Activated T-cell treated with anti-CD3 and anti-CD28 coated beads, Interleukin-2, amount 50 U/mL, for 72 hours (primary cell): ENCODE measurements at regions not wholly inside any gene's neighbourhood (a gene's known extent, or its start where the extent isn't known, plus 50 kb on each side); places are given as distances from the start of the nearest gene placed in this dataset.
A peak's percentile ranks its signal among the peaks of the same experiment; 100 is the strongest.

Experiments used
- ATAC-seq, 2 donors: fragments of 150-1000 bp; cut with Tn5 transposase; replicated peaks in 1 of 2; 2 replicates each; pipeline ENCODE4 v1.10.0; 2021; ENCODE audit warnings: moderate library complexity in 2 of 2, mild to moderate bottlenecking in 1 of 2
- DNase-seq, 2 donors: peaks; one replicate each; pipeline ENCODE4 v3.0.0; 2021 to 2022; ENCODE audit warnings: mixed read lengths in 1 of 2
- H3K27ac Mint-ChIP-seq: one replicate; pipeline ENCODE4 v1.8.0; 2022; ENCODE audit warnings: mild to moderate bottlenecking, moderate library complexity, mixed read lengths
- H3K27me3 Mint-ChIP-seq: one replicate; pipeline ENCODE4 v1.8.0; 2022; ENCODE audit warnings: low read depth, mixed read lengths
- H3K36me3 Mint-ChIP-seq, 2 donors: one replicate each; pipeline ENCODE4 v1.8.0; 2022; ENCODE audit warnings: mixed read lengths in 2 of 2, mild to moderate bottlenecking in 1 of 2; ENCODE audit not compliant: insufficient read depth in 2 of 2
- H3K4me1 Mint-ChIP-seq: one replicate; pipeline ENCODE4 v1.8.0; 2022; ENCODE audit warnings: low read depth, mixed read lengths
- H3K4me3 Mint-ChIP-seq, 2 donors: one replicate each; pipeline ENCODE4 v1.8.0; 2022; ENCODE audit warnings: mild to moderate bottlenecking in 2 of 2, mixed read lengths in 2 of 2, moderate library complexity in 2 of 2
- H3K9me3 Mint-ChIP-seq, 2 donors: one replicate each; pipeline ENCODE4 v1.8.0; 2022; ENCODE audit warnings: mixed read lengths in 2 of 2

DNA sequence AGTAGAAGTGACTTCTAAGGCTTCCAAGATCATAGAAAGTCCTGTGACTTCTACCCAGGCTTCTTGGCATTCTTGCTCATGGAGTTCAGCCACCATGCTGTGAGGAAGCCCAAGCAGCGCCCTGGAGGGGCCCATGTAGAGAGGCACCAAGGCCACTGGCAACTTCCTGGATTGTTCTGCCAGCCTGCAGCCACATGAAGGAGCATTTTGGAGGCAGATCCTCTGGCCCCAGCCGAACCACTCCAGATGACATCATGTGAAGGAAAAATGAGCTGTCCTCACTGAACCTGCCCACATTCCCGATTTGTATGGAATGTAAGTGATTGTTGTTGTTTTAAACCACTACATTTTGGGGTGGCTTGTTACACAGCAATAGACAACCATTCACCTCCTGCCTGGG, 51.5 kb upstream of the MNX1 start:
- Mint-ChIP-seq H3K4me1 (no peaks in the 10 kb centered on the region), H3K27me3 (peaks cover 26% of the 10 kb centered on the region), H3K27ac (no peak overlapping the region), H3K36me3 (peaks cover 5 to 8% of the 10 kb centered on the region in 2 donors), H3K9me3 (peaks cover 7 to 9% of the 10 kb centered on the region in 2 donors), H3K4me3 (no peak overlapping the region)
- ATAC-seq (no peak), DNase-seq (no peak)

- H3K27ac Mint-ChIP-seq = no peak overlapping the region
- no peaks in the 10 kb centered on the region for H3K4me1 Mint-ChIP-seq
- DNase-seq (no peak), ATAC-seq (no peak)
- H3K9me3 Mint-ChIP-seq = peaks cover 12% of the 10 kb centered on the region in 2 donors
- H3K4me3 Mint-ChIP-seq = no peak overlapping the region
- H3K36me3 Mint-ChIP-seq = peaks cover 7 to 8% of the 10 kb centered on the region in 2 donors
- peaks cover 35% of the 10 kb centered on the region for H3K27me3 Mint-ChIP-seq
Measured at GRCh38 chr7:157065046-157065445, 54.6 kb upstream of the MNX1 start.

DNA sequence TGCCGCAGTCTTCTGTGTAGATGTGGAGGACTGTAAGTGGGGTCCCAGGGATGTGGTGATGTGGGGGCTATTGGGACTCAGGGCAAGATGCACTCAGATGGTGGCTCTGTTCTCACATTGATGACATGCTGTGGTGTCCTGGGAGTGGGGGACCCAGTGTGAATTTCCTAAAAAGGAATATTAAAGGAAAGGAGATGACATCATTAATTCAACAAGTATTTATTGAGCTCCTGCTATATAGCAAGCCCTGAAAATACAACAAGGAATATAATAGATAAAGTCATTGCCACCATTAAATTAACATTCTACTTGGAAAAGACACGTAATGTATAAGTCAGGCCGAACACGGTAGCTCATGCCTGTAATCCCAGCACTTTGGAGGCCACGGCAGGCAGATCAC, 61.9 kb upstream of the MNX1 start:
- Mint-ChIP-seq H3K9me3 (peaks cover 2 to 3% of the 10 kb centered on the region in 2 donors), H3K27me3 (peaks cover 49% of the 10 kb centered on the region), H3K36me3 (peaks cover 0 to 2% of the 10 kb centered on the region in 2 donors), H3K4me3 (no peak overlapping the region), H3K4me1 (no peaks in the 10 kb centered on the region), H3K27ac (no peak overlapping the region)
- DNase-seq (no peak), ATAC-seq (no peak)

GRCh38 chr7:157073335-157073734, 62.9 kb upstream of the MNX1 start:
- Mint-ChIP-seq H3K4me3 (no peak overlapping the region), H3K36me3 (peaks cover 0 to 2% of the 10 kb centered on the region in 2 donors), H3K4me1 (no peaks in the 10 kb centered on the region), H3K9me3 (peaks cover 2% of the 10 kb centered on the region in 2 donors), H3K27me3 (peaks cover 54% of the 10 kb centered on the region), H3K27ac (no peak overlapping the region)
- DNase-seq (no peak), ATAC-seq (no peak)

DNA sequence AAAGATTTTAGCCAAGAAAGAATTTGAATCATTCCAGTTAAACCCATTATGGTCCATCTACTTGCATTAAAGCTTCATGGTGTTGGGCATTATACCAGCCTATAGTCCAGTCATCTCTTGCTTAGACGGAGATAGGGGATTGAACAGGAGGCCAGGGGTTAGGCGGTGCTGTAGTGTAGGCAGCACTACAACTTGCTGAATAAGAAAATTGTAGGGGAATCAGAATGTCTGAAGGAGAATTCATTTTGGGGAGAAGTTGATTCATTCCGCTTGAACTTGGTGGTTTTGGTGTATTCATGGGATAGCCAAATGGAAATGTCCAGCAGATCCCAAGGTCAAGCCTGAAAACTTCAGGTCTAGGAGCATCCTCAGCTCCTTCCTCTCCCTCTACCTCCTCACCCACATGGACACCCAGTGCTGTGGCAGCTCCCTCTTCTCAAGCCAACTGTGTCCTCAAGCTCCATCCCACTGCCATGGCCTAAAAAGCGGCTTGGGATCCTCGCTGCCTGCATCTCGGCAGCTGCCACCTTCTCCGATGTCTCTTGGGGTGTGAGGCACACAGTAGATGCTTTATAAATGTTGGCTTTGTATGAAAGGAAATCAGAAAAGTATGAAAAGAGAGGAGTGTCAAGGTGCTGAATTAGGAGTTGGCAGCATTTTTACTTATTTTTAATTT, 63.6 kb upstream of the MNX1 start:
- Mint-ChIP-seq H3K4me3 (no peak overlapping the region), H3K4me1 (no peaks in the 10 kb centered on the region), H3K36me3 (peaks cover 0 to 2% of the 10 kb centered on the region in 2 donors), H3K9me3 (peaks cover 0 to 2% of the 10 kb centered on the region in 2 donors), H3K27me3 (peaks cover 57% of the 10 kb centered on the region), H3K27ac (no peak overlapping the region)
- DNase-seq (no peak), ATAC-seq (no peak)

GRCh38 chr7:157076466-157076865, 62.3 kb upstream of the UBE3C start:
- Mint-ChIP-seq H3K36me3 (no peaks in the 10 kb centered on the region), H3K27ac (no peak overlapping the region), H3K9me3 (no peaks in the 10 kb centered on the region), H3K4me3 (no peak overlapping the region), H3K4me1 (no peaks in the 10 kb centered on the region), H3K27me3 (peaks cover 50% of the 10 kb centered on the region)
- DNase-seq (no peak), ATAC-seq (no peak)

DNA sequence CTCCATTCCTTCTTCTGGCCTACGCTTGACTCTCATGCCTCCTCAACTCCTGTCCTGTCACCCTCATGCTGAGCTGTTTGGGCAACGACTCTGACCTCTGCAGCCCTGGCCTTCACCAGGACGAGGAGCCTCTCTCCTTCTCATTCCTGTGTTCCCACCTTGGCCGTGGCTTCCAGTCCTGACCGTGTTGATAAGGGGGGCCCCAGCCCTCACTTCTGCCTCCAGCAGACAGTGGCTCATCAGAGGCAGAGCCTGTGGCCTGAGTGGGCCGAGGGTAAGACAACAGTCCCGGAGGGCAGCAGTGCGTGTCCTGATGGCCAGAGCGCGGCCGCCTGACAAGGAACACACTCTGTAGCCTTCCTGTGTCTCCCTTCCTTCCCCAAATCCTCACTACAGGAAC, 61.7 kb upstream of the UBE3C start:
- H3K27ac Mint-ChIP-seq = no peak overlapping the region
- H3K4me3 Mint-ChIP-seq = no peak overlapping the region
- H3K27me3 Mint-ChIP-seq = peaks cover 48% of the 10 kb centered on the region
- no peaks in the 10 kb centered on the region for H3K9me3 Mint-ChIP-seq
- no peak for ATAC-seq
- DNase-seq = no peak
- H3K36me3 Mint-ChIP-seq = no peaks in the 10 kb centered on the region
- no peaks in the 10 kb centered on the region for H3K4me1 Mint-ChIP-seq

DNA sequence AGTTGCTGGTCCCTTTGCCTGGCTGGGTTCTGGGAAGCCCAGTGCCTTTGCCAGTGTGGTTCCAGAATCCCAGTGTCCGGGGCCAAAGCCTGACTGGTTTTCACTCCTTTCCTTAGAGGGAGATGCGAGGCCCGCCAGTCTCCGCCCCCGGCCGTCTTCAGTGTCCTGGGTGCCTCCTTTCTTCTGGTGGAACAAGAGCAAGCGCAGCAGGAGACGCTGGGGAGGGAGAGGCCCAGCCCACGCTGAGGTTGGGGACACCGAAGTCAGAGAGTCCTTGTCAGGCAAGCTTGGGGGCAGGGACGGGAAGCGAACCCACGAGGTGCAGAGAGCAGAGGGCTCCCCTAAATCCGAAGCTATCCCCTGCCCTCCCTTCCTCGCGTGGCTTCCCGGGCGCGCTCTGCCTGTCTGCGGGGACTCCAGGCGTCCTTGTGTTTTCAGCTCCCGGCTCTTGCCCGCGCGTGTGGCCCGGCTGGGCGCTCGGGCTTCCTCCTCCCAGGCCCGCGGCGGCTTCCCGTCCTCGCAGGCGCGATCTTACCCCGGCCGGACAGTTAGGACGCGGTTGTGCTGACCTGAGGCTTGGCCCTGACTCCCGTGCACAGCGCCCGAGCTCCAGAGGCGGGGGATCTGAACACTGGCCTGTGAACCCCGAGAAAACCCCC, 60.6 kb upstream of the UBE3C start:
- Mint-ChIP-seq H3K4me1 (no peaks in the 10 kb centered on the region), H3K27me3 (peaks cover 46% of the 10 kb centered on the region), H3K27ac (no peak overlapping the region), H3K4me3 (peak overlapping the region in 1 of 2 donors; percentile 36), H3K36me3 (peaks cover under 1 to 2% of the 10 kb centered on the region in 2 donors), H3K9me3 (peaks cover 5 to 8% of the 10 kb centered on the region in 2 donors)
- no peak for ATAC-seq
- DNase-seq = no peak

- Mint-ChIP-seq H3K27ac (no peak overlapping the region), H3K4me3 (no peak overlapping the region), H3K36me3 (peaks cover 2 to 4% of the 10 kb centered on the region in 2 donors), H3K27me3 (peaks cover 38% of the 10 kb centered on the region), H3K9me3 (peaks cover 7 to 10% of the 10 kb centered on the region in 2 donors), H3K4me1 (no peaks in the 10 kb centered on the region)
- ATAC-seq = no peak
- DNase-seq = no peak
Measured at GRCh38 chr7:157079116-157079515, 59.6 kb upstream of the UBE3C start.

- Mint-ChIP-seq H3K36me3 (peaks cover 2 to 5% of the 10 kb centered on the region in 2 donors), H3K27me3 (peaks cover 37% of the 10 kb centered on the region), H3K4me3 (no peak overlapping the region), H3K27ac (no peak overlapping the region), H3K9me3 (peaks cover 9 to 12% of the 10 kb centered on the region in 2 donors), H3K4me1 (no peaks in the 10 kb centered on the region)
- DNase-seq (no peak), ATAC-seq (no peak)
Measured at GRCh38 chr7:157080111-157080730, 58.5 kb upstream of the UBE3C start.

DNA sequence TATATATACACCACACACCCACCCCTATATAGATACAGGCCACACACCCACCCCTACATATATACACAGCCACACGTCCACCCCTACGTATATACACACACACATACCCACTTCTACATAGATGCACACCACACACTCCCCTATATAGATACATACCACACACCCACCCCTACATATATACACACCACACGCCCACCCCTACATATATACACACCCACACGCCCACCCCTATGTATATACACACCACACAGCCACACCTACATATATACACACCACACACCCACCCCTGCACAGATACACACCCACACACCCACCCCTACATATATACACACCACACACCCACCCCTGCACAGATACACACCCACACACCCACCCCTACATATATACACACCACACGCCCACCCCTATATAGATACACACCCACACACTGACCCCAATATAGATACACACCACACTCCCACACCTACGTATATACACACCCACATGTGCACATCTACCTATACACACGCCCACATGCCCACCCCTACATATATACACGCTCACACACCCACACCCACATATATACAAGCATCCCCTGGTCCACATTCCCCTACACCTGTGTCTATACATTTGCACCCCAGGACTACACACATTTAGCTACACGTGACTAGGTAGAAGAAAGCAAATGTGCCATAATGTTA, 52.1 kb upstream of the UBE3C start:
- no peak overlapping the region for H3K4me3 Mint-ChIP-seq
- peaks cover 6 to 7% of the 10 kb centered on the region in 2 donors for H3K36me3 Mint-ChIP-seq
- no peaks in the 10 kb centered on the region for H3K4me1 Mint-ChIP-seq
- H3K9me3 Mint-ChIP-seq = peaks cover 12 to 16% of the 10 kb centered on the region in 2 donors
- H3K27me3 Mint-ChIP-seq = peaks cover 11% of the 10 kb centered on the region
- DNase-seq (no peak), ATAC-seq (no peak)
- H3K27ac Mint-ChIP-seq = no peak overlapping the region

DNA sequence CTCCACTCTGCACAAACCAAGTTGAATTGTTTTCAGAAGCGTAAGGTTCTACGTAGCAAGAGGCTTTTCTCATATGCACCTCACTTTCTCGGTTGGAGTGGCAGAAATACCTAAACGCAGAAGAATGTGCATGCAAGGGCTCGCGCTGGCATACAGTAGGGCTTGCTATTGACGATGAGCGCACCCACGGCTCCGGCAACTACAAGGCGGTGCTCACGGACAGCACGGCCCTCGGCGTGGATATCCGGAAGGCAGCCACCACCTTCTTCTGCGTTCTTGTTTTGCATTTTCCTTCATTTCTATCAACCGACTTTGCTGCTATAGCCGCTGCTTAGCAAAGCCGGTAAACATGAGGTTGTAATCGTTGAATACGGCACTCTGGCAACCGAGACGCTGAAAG, 51.1 kb upstream of the UBE3C start:
- no peak overlapping the region for H3K4me3 Mint-ChIP-seq
- H3K9me3 Mint-ChIP-seq = peaks cover 13 to 15% of the 10 kb centered on the region in 2 donors
- H3K4me1 Mint-ChIP-seq = no peaks in the 10 kb centered on the region
- H3K27me3 Mint-ChIP-seq = peaks cover 8% of the 10 kb centered on the region
- ATAC-seq = no peak
- no peak overlapping the region for H3K27ac Mint-ChIP-seq
- DNase-seq = no peak
- H3K36me3 Mint-ChIP-seq = peaks cover 6 to 7% of the 10 kb centered on the region in 2 donors

DNA sequence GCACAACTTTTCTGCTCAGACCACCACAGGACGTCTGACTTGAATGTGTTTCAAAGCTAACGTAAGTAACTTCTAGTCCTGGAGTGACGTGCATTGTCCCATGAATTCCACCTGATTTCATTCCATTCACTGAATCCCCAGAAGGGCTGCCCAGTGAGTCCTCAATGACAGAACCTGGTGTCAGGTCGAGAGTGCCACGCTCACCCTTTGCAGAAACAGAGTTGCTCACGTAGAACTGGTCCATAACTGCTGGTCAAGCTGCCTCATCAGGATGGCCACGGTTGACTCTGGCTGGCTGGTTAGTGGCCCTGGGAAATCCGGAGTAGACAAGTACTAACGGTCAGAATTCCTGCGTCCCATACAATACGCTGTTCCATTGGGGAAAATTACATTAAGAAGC, 50.6 kb upstream of the UBE3C start:
- H3K9me3 Mint-ChIP-seq = peaks cover 8 to 11% of the 10 kb centered on the region in 2 donors
- H3K27me3 Mint-ChIP-seq = peaks cover 8% of the 10 kb centered on the region
- no peak for DNase-seq
- ATAC-seq = no peak
- no peaks in the 10 kb centered on the region for H3K4me1 Mint-ChIP-seq
- peaks cover 4 to 6% of the 10 kb centered on the region in 2 donors for H3K36me3 Mint-ChIP-seq
- H3K27ac Mint-ChIP-seq = no peak overlapping the region
- H3K4me3 Mint-ChIP-seq = no peak overlapping the region
